Fibroblast of pulmonary artery (primary cell): ENCODE measurements at regions not wholly inside any gene's neighbourhood (a gene's known extent, or its start where the extent isn't known, plus 50 kb on each side); places are given as distances from the start of the nearest gene placed in this dataset.

Experiments used
- DNase-seq: peaks from one replicate; pipeline ENCODE4 v3.0.0-alpha.2; 2010; ENCODE audit warnings: low read depth
- H3K4me3 ChIP-seq: replicated peaks from 2 replicates; pipeline ENCODE4 v1.5.1; 2011; ENCODE audit warnings: low read depth, mild to moderate bottlenecking, control low read depth, low read length, moderate library complexity
- TF ChIP-seq, protein P1 (sequence below): IDR thresholded peaks from 2 replicates; pipeline ENCODE4 v1.5.1; 2011; ENCODE audit warnings: mild to moderate bottlenecking, control low read depth, low read length, inconsistent platforms; ENCODE audit errors: missing control alignments

DNA sequence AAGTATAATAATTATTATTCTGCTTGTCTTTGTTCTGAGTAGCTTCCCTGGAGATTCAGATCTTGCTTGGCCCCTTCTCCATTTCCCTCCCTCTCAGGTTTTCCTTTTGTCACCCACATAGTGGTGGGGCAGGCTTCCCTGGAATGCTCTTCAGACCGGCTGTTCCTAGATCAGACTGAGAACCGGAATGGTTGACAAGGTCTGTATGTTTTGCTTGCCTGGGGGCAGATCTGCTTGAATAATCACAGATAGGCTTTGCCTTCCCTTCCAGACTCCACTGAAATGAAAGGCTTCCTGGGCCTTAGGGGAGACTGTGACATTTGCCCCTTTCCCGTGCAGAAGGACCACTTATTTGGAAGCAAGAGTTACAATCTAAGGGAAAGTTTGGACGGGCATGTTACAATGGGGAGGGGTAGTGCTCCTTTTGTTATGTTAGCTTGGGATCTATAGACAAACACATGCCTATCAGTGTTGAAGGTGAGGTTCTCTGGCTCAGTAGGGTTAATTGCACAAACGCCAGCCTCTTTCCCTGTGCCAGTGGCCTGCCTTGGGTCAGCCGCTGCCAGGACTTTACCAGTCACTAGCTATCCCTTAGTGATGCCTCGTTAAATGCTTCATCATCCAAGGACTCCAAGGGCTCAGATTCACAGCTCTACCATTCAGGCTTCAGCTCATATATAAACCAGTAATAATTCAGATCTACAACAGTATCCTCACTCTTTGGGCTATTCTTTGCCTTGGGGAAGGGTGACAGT lies 178.6 kb downstream of the SNAPC1 start:
- H3K4me3 ChIP-seq, result no peak overlapping the region
- TF ChIP-seq, protein P1, sequence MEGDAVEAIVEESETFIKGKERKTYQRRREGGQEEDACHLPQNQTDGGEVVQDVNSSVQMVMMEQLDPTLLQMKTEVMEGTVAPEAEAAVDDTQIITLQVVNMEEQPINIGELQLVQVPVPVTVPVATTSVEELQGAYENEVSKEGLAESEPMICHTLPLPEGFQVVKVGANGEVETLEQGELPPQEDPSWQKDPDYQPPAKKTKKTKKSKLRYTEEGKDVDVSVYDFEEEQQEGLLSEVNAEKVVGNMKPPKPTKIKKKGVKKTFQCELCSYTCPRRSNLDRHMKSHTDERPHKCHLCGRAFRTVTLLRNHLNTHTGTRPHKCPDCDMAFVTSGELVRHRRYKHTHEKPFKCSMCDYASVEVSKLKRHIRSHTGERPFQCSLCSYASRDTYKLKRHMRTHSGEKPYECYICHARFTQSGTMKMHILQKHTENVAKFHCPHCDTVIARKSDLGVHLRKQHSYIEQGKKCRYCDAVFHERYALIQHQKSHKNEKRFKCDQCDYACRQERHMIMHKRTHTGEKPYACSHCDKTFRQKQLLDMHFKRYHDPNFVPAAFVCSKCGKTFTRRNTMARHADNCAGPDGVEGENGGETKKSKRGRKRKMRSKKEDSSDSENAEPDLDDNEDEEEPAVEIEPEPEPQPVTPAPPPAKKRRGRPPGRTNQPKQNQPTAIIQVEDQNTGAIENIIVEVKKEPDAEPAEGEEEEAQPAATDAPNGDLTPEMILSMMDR, result no peak
- no peak for DNase-seq

DNA sequence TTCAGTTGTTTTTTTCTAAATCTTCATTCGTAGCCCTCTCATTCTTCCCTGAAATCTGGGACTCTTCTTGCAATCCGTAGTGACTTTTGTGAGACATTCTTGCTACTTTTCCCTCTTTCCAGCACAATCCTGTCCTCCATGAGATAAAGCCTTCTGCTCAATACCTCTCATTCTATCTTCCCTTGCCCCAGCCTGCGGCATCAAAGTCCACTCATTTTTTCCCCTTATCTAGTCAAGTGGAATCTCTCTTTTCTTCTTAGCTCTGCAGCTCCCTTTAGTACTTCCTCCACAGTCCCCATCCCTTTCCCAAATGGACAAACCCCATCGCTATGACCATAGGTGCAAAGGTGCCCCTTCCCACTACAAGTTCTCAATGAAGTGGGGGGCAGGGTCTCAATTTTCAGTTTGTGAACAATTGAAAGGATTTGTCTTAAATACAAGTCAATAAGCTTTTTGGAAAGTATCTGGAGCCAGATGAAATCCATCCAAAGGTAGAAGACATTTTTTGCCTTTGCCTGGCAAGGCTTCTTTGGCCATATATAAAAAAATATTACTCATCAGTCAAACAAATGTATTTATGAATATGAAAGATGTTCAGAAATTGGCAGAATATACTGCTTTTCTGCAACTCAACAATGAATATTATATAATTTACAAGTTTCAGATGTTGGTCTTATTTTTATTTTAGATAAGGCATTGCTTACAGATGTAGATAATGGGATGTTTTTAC lies 179.4 kb downstream of the SNAPC1 start:
- no peak for DNase-seq
- TF ChIP-seq, protein P1, result no peak

DNA sequence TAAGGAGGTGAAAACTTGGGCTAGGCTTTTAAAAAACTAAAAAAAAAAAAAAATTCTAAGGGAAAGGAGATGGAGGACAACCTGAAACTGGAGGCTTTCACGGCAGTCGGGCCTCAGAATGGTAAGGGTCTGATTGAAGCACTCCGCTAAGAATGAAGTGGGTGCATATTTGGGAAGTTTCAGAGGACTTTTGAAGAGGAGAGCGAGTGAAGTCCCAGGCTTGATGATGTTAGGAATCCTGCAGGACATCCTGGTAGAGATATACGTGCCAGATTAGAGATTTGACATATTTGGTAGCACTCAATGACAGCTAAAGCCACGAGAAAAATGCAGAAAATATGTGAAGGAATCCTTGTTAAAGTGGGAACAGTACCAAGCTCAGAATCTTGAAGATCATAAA lies 186.2 kb downstream of the SNAPC1 start:
- no peak for DNase-seq
- H3K4me3 ChIP-seq, result no peak overlapping the region
- TF ChIP-seq, protein P1, result no peak

More for the DNA sequence above, 179.4 kb downstream of the SNAPC1 start:
- H3K4me3 ChIP-seq, result no peak overlapping the region

DNA sequence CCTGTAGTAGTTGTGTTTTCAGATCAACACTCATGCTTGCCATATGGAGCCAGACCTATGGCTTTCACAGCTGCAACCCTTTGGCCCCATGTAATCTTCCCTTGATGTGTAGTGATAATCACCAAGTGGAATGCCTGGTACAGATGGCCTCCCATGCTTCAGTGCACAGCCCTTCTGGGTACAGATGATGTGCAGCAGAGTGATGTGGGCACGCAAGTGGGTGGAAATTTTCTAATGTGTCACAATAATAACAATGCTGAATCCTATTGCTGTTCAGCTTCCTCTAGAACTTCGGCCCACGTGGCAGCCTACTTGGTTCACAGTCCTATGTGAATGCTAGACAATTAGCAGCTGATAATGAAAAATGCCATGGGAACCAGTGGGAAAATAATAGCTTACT lies 188.1 kb downstream of the SNAPC1 start:
- H3K4me3 ChIP-seq, result no peak overlapping the region
- TF ChIP-seq, protein P1, result no peak
- no peak for DNase-seq

DNA sequence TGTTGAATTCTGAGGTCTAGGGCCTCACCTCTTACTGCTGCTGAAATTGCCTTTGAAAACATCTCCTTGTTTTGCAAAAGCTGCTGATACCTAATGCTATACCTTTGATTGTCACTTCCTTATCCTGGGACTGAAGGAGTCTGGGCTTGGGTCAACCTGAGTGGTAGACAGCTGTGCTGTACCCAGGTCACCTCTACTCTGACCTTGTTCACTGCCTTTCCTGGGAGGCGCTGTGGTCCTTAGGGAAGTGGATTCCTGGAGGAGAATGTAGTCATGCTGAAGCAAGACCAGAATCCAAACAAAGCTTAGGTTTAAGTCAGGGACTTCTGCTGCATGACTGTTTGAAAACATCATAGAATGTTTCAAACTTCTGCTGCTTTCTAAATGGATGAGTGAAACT lies 191.4 kb downstream of the SNAPC1 start:
- TF ChIP-seq, protein P1, result no peak
- no peak for DNase-seq
- H3K4me3 ChIP-seq, result no peak overlapping the region

DNA sequence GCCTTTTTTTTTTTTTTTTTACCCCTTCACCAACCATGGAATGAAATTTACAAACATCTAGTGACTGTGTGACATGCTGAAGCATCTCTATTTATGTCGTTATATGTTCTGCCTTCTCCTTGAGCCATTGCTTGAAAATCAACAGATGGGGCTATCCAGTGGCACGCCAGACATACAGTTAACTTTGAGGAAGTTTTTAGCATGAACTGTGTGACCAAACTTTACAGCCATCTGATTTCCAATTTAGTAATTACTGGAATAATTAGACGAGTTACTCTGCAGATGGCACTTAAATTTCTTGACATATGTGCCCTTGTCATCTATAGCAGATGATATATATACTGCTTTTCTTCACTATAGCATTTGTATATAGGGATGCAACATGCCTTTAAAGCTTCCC lies 192.1 kb downstream of the SNAPC1 start:
- H3K4me3 ChIP-seq, result no peak overlapping the region
- DNase-seq, result no peak
- TF ChIP-seq, protein P1, result no peak
